CD4-positive, alpha-beta T cell (primary cell): ENCODE measurements at regions not wholly inside any gene's neighbourhood (a gene's known extent, or its start where the extent isn't known, plus 50 kb on each side); places are given as distances from the start of the nearest gene placed in this dataset.
"Not testable (repeated sequence)": the region's sequence is repeated elsewhere in the genome, so short reads cannot be mapped to it uniquely, and the experiment has no call there.

Experiments
- ATAC-seq: fragments of 200-7000 bp; cut with Tn5 transposase; one replicate; pipeline ENCODE4 v1.10.0; 2022; ENCODE audit warnings: mild to moderate bottlenecking; ENCODE audit not compliant: poor library complexity
- CTCF ChIA-PET: fragments of 350-600 bp; sonication (Branson Sonifier 250); formaldehyde crosslinking; loops from one replicate; lab custom pipeline; 2021; ENCODE audit warnings: antibody characterized with exemption, inconsistent platforms; lab: Charles Lee
- POLR2A ChIA-PET: fragments of 350-600 bp; sonication (Branson Sonifier 250); formaldehyde crosslinking; loops from one replicate; lab custom pipeline; 2021; ENCODE audit warnings: antibody characterized with exemption, inconsistent platforms; lab: Charles Lee
- DNase-seq, 14 experiments: peaks; one replicate each; pipeline ENCODE4 v3.0.0-alpha.2; 2013 to 2020; ENCODE audit warnings: mixed read lengths in 2 of 14
- H3K27ac ChIP-seq, 2 donors: one replicate each; pipeline versions ENCODE4 v1.5.1 to v1.7.0; 2013; ENCODE audit warnings: low read length in 2 of 2, low read depth in 1 of 2, mild to moderate bottlenecking in 1 of 2
- H3K27me3 ChIP-seq, 2 experiments: 1 replicate in 1 of 2; 2 replicates in 1 of 2; pipeline versions ENCODE4 v1.6.1 to v1.7.0; 2013; ENCODE audit warnings: low read length in 2 of 2, control low read depth in 1 of 2, mild to moderate bottlenecking in 1 of 2, moderate library complexity in 1 of 2; ENCODE audit not compliant: insufficient read depth in 2 of 2, control insufficient read depth in 1 of 2
- H3K36me3 ChIP-seq: one replicate; pipeline ENCODE4 v1.6.1; 2013; ENCODE audit warnings: low read length, control low read depth; ENCODE audit not compliant: insufficient read depth
- H3K4me1 ChIP-seq: one replicate; pipeline ENCODE4 v1.6.1; 2013; ENCODE audit warnings: low read length, control low read depth; ENCODE audit not compliant: insufficient read depth
- H3K4me3 ChIP-seq: one replicate; pipeline ENCODE4 v1.5.1; 2013; ENCODE audit warnings: mild to moderate bottlenecking, low read length, moderate library complexity
- H3K9me3 ChIP-seq, 2 experiments: 1 replicate in 1 of 2; 2 replicates in 1 of 2; pipeline versions ENCODE4 v1.6.1 to v1.7.0; 2013; ENCODE audit warnings: low read length in 2 of 2, mild to moderate bottlenecking in 2 of 2, control low read depth in 1 of 2, moderate library complexity in 1 of 2; ENCODE audit not compliant: control insufficient read depth in 1 of 2, insufficient read depth in 1 of 2
- H3K27ac Mint-ChIP-seq: one replicate; pipeline ENCODE4 v1.8.0; 2020; ENCODE audit warnings: mixed read lengths
- H3K27me3 Mint-ChIP-seq: one replicate; pipeline ENCODE4 v1.8.0; 2021; ENCODE audit warnings: mixed read lengths
- H3K36me3 Mint-ChIP-seq: one replicate; pipeline ENCODE4 v1.8.0; 2021; ENCODE audit warnings: low read depth, mixed read lengths
- H3K4me1 Mint-ChIP-seq: one replicate; pipeline ENCODE4 v1.8.0; 2021; ENCODE audit warnings: low read depth, mixed read lengths
- H3K4me3 Mint-ChIP-seq: one replicate; pipeline ENCODE4 v1.8.0; 2020; ENCODE audit warnings: mild to moderate bottlenecking, mixed read lengths
- H3K9me3 Mint-ChIP-seq: one replicate; pipeline ENCODE4 v1.8.0; 2020; ENCODE audit warnings: mixed read lengths
- intact Hi-C, 2 experiments: fragments of 100-400 bp; cut with DNase I in 1 of 2; cut with micrococcal nuclease in 1 of 2; formaldehyde crosslinking; loops; one replicate each; pipeline versions ENCODE4 v1.15.1 to v1.9.0; 2023 to 2025; cut with DNase I, micrococcal nuclease
- TF ChIP-seq, protein P1 (sequence below): fragments of 200-600 bp; IDR thresholded peaks from one replicate; pipeline ENCODE4 v1.8.0; 2022; ENCODE audit warnings: antibody characterized with exemption, mild to moderate bottlenecking

DNA sequence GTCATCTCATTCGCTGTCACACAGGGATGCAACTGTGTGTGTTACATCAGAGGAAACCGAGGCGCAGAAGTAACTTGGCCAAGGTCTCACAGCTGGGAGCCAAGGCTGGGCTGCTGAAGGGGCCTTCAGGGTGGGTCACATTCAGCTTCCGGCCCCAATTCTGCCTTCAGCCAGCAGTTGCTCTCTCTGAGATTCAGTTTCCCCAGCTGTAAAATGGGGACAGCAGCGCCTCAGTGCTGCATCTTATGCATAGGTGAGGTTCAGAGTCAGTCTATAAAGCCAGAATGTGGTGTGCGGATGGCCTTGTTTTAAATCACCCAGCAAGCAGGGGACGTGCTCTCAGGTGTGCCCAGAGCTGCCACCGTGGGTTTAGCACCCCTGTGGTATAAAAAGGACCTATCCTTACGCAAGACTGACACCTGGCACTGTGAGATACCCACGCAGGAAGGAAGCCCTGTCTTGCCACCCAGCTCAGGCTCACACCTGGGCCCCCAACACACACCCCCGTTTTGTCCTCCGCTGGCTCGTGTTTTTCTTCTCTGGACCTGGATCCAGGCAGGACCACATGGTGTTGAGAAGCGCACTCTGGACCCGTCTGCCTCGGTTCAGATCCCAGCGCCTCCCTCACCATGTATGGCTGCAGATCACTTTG lies 94.6 kb upstream of the GSE1 start:
- ATAC-seq (no peak), DNase-seq (peak in 2 of 14 experiments; percentile 15 to 33)
- H3K9me3 ChIP-seq: no peaks in the 10 kb centered on the region
- H3K27me3 Mint-ChIP-seq: no peaks in the 10 kb centered on the region
- H3K27ac Mint-ChIP-seq: no peak overlapping the region
- no peaks in the 10 kb centered on the region for H3K36me3 ChIP-seq
- no peaks in the 10 kb centered on the region for H3K36me3 Mint-ChIP-seq
- no peak overlapping the region for H3K4me3 ChIP-seq
- intact Hi-C loops: no loop called here
- peaks cover 3% of the 10 kb centered on the region for H3K4me1 ChIP-seq
- no peaks in the 10 kb centered on the region for H3K4me1 Mint-ChIP-seq
- no peak overlapping the region for H3K4me3 Mint-ChIP-seq
- ChIA-PET POLR2A (no interaction called here), CTCF (no interaction called here)
- TF ChIP-seq, protein P1, sequence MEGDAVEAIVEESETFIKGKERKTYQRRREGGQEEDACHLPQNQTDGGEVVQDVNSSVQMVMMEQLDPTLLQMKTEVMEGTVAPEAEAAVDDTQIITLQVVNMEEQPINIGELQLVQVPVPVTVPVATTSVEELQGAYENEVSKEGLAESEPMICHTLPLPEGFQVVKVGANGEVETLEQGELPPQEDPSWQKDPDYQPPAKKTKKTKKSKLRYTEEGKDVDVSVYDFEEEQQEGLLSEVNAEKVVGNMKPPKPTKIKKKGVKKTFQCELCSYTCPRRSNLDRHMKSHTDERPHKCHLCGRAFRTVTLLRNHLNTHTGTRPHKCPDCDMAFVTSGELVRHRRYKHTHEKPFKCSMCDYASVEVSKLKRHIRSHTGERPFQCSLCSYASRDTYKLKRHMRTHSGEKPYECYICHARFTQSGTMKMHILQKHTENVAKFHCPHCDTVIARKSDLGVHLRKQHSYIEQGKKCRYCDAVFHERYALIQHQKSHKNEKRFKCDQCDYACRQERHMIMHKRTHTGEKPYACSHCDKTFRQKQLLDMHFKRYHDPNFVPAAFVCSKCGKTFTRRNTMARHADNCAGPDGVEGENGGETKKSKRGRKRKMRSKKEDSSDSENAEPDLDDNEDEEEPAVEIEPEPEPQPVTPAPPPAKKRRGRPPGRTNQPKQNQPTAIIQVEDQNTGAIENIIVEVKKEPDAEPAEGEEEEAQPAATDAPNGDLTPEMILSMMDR: no peak
- H3K27ac ChIP-seq: no peak overlapping the region
- H3K27me3 ChIP-seq: no peaks in the 10 kb centered on the region
- H3K9me3 Mint-ChIP-seq: no peaks in the 10 kb centered on the region

DNA sequence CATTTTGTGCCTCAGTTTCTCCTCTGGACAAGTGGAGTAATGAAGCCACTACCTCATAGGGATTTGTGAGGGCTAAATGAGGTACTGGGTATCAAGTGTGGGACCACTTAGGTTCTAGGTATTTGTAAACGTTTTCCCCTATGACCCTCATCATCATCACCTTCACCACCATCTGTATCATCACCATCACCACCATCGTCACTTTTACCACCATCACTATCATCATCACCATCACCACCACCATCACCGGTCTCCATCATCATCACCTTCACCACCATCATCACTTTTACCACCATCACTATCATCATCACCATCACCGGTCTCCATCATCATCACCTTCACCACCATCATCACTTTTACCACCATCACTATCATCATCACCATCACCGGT lies 94.1 kb upstream of the GSE1 start:
- POLR2A ChIA-PET, H3K36me3 ChIP-seq, H3K36me3 Mint-ChIP-seq, H3K4me3 ChIP-seq, H3K9me3 Mint-ChIP-seq, CTCF ChIA-PET, H3K4me3 Mint-ChIP-seq, ATAC-seq, DNase-seq, H3K4me1 ChIP-seq, H3K4me1 Mint-ChIP-seq, H3K9me3 ChIP-seq, H3K27me3 ChIP-seq, H3K27me3 Mint-ChIP-seq, H3K27ac Mint-ChIP-seq, H3K27ac ChIP-seq, intact Hi-C loops: not testable (repeated sequence)

DNA sequence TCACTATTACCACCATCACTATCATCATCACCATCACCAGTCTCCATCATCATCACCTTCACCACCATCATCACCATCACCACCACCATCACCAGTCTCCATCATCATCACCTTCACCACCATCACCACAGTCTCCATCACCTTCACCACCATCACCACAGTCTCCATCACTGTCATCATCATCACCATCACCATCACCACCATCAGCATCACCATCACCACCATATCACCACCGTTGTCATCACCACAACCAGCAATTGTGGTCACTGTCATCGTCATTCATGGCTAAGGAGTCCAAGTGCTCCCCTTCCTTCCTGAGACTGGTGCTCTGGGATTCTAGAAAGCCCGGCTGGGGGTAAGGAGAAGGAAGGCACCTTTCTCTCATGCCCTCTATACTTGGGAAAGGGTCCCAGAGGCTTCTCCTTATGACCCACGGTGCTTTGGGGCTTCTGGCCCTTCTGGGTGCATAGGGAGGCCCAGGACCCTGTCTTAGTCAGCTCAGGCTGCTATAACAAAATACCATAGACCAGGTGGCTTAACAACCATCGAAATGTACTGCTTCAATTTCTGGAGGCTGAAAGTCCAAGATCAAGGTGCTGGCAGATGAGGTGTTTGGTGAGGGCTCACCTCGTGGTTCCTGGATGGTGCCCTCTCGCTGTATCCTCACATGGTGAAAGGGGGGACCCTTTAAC lies 93.4 kb upstream of the GSE1 start:
- no peaks in the 10 kb centered on the region for H3K4me1 Mint-ChIP-seq
- ChIA-PET POLR2A (no interaction called here), CTCF (no interaction called here)
- intact Hi-C loops: no loop called here
- no peak overlapping the region for H3K4me3 Mint-ChIP-seq
- ATAC-seq (no peak), DNase-seq (peak in 1 of 14 experiments; percentile 11)
- Histone ChIP-seq H3K27ac (no peak overlapping the region), H3K36me3 (no peaks in the 10 kb centered on the region), H3K4me1 (peaks cover 3% of the 10 kb centered on the region), H3K9me3 (no peaks in the 10 kb centered on the region), H3K27me3 (no peaks in the 10 kb centered on the region), H3K4me3 (no peak overlapping the region)
- no peaks in the 10 kb centered on the region for H3K9me3 Mint-ChIP-seq
- TF ChIP-seq, protein P1: no peak
- no peak overlapping the region for H3K27ac Mint-ChIP-seq
- no peaks in the 10 kb centered on the region for H3K36me3 Mint-ChIP-seq
- no peaks in the 10 kb centered on the region for H3K27me3 Mint-ChIP-seq
